Esophagus squamous epithelium (tissue), 5 donors: ENCODE measurements at regions not wholly inside any gene's neighbourhood (a gene's known extent, or its start where the extent isn't known, plus 50 kb on each side); places are given as distances from the start of the nearest gene placed in this dataset.

ENCODE experiments used
- DNase-seq: peaks from one replicate; lab custom pipeline; 2025; lab: John Stamatoyannopoulos, UW
- H3K27ac ChIP-seq, 4 donors: fragments of 200-600 bp; sonication (generic); one replicate each; pipeline ENCODE4 v1.5.1; 2016 to 2019; ENCODE audit warnings: mild to moderate bottlenecking in 1 of 4
- H3K27me3 ChIP-seq, 4 donors: fragments of 200-600 bp; sonication (generic); 1 replicate in 3 of 4; 2 replicates in 1 of 4; pipeline versions ENCODE4 v1.5.1 to v1.6.0; 2017 to 2021; ENCODE audit warnings: antibody characterized with exemption in 1 of 4
- H3K36me3 ChIP-seq, 3 donors: fragments of 200-600 bp; sonication (generic); one replicate each; pipeline ENCODE4 v1.5.1; 2016 to 2019
- H3K4me1 ChIP-seq, 3 donors: fragments of 200-600 bp; sonication (generic); one replicate each; pipeline ENCODE4 v1.5.1; 2017 to 2019
- H3K4me3 ChIP-seq, 4 donors: fragments of 200-600 bp; sonication (generic); 1 replicate in 3 of 4; 2 replicates in 1 of 4; pipeline ENCODE4 v1.5.1; 2016 to 2019; ENCODE audit warnings: mild to moderate bottlenecking in 2 of 4, moderate library complexity in 1 of 4
- H3K9me3 ChIP-seq, 3 donors: fragments of 200-600 bp; sonication (generic); one replicate each; pipeline ENCODE4 v1.5.1; 2016 to 2019
- POLR2A ChIP-seq, 4 donors: fragments of 450-650 bp; IDR thresholded peaks; one replicate each; pipeline ENCODE4 v1.6.1; 2017; ENCODE audit warnings: antibody characterized with exemption in 4 of 4, mild to moderate bottlenecking in 4 of 4, moderate library complexity in 3 of 4
- WGBS, 2 donors: methylation state at CpG; one replicate each; pipeline ENCODE4 v1.1.5; 2018; 5-methylcytosine and 5-hydroxymethylcytosine counted together
- intact Hi-C: fragments of 100-400 bp; cut with DNase I; formaldehyde crosslinking; loops from one replicate; pipeline ENCODE4 v1.15.0; 2022
- TF ChIP-seq, protein P1 (sequence below), 6 experiments: fragments of 450-650 bp in 4 of 6; fragments of 200-600 bp in 2 of 6; sonication (generic) in 2 of 6; IDR thresholded peaks; one replicate each; pipeline ENCODE4 v1.5.1; 2016 to 2019; ENCODE audit warnings: antibody characterized with exemption in 6 of 6, mild to moderate bottlenecking in 4 of 6, moderate library complexity in 4 of 6
- donor health status: DM: yes; HTN: yes; CAD: no.

DNA sequence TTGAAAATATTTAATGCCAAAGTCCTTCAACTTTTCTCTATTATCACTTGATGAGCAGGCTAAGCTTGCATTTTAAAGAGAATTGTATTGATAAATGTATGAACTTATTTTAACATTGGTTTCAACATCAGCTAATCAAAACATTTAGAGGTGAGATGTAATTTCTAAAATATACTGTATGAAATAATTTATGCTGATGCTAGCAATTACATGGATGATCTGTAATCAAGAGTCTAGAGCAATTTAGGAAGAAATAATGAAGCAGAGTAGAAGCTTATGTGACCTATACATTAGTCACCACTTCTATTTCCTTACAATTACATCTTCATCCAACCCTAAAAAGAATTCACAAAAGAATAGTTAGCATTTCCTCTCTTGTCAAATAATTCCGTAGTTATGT lies 226.8 kb downstream of the KLHL4 start:
- no peak for DNase-seq
- Histone ChIP-seq H3K27ac (no peak overlapping the region), H3K9me3 (no peaks in the 10 kb centered on the region), H3K27me3 (no peaks in the 10 kb centered on the region), H3K4me3 (no peak overlapping the region), H3K36me3 (no peaks in the 10 kb centered on the region), H3K4me1 (no peaks in the 10 kb centered on the region)
- intact Hi-C loops = no loop called here
- WGBS, 2 donors = 53 to 87% methylated on average over 1 of the region's 1 CpG
- no peak for TF ChIP-seq POLR2A (IDR thresholded peaks at IDR 0.05)

GRCh38 chrX:87755493-87755892 lies 237.9 kb downstream of the KLHL4 start:
- no peak for DNase-seq
- Histone ChIP-seq H3K27ac (no peak overlapping the region), H3K36me3 (no peaks in the 10 kb centered on the region), H3K9me3 (no peaks in the 10 kb centered on the region), H3K4me1 (no peaks in the 10 kb centered on the region), H3K4me3 (no peak overlapping the region), H3K27me3 (no peaks in the 10 kb centered on the region)
- 52 to 68% methylated on average over 4 to 5 of the region's 5 CpGs for WGBS, 2 donors
- no peak for TF ChIP-seq POLR2A (IDR thresholded peaks at IDR 0.05)
- TF ChIP-seq, protein P1, sequence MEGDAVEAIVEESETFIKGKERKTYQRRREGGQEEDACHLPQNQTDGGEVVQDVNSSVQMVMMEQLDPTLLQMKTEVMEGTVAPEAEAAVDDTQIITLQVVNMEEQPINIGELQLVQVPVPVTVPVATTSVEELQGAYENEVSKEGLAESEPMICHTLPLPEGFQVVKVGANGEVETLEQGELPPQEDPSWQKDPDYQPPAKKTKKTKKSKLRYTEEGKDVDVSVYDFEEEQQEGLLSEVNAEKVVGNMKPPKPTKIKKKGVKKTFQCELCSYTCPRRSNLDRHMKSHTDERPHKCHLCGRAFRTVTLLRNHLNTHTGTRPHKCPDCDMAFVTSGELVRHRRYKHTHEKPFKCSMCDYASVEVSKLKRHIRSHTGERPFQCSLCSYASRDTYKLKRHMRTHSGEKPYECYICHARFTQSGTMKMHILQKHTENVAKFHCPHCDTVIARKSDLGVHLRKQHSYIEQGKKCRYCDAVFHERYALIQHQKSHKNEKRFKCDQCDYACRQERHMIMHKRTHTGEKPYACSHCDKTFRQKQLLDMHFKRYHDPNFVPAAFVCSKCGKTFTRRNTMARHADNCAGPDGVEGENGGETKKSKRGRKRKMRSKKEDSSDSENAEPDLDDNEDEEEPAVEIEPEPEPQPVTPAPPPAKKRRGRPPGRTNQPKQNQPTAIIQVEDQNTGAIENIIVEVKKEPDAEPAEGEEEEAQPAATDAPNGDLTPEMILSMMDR (IDR thresholded peaks at IDR 0.05) = no peak
- intact Hi-C loops = no loop called here

DNA sequence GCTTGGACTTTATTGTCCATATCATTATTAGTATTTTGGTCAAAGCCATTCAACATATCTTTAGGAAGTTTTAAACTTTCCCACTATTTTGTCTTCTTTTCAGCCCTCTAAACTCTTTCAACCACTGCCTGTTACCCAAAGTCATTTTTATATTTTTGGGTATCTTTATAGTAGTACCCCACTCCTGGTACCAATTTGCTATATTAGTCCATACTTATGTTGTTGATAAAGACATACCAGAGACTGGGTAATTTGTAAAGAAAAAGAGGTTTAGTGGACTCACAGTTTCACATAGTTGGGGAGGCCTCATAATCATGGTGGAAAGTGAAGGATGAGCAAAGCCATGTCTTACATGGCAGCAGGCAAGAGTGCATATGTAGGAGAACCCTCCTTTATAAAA lies 271.4 kb downstream of the KLHL4 start:
- intact Hi-C loops = no loop called here
- no peak for TF ChIP-seq POLR2A (IDR thresholded peaks at IDR 0.05)
- TF ChIP-seq, protein P1 (IDR thresholded peaks at IDR 0.05) = no peak
- Histone ChIP-seq H3K4me3 (no peak overlapping the region), H3K27me3 (no peaks in the 10 kb centered on the region), H3K36me3 (no peaks in the 10 kb centered on the region), H3K9me3 (peaks cover 0 to 10% (median 0%) of the 10 kb centered on the region in 3 donors), H3K27ac (no peak overlapping the region), H3K4me1 (no peaks in the 10 kb centered on the region)
- DNase-seq = no peak

GRCh38 chrX:87798039-87798438 lies 280.4 kb downstream of the KLHL4 start:
- H3K27me3 ChIP-seq = no peaks in the 10 kb centered on the region
- no peaks in the 10 kb centered on the region for H3K9me3 ChIP-seq
- DNase-seq = no peak
- TF ChIP-seq, protein P1 (IDR thresholded peaks at IDR 0.05) = no peak
- TF ChIP-seq POLR2A (IDR thresholded peaks at IDR 0.05) = no peak
- no peaks in the 10 kb centered on the region for H3K36me3 ChIP-seq
- intact Hi-C loops = no loop called here
- no peak overlapping the region for H3K4me3 ChIP-seq
- H3K4me1 ChIP-seq = no peaks in the 10 kb centered on the region
- no peak overlapping the region for H3K27ac ChIP-seq

DNA sequence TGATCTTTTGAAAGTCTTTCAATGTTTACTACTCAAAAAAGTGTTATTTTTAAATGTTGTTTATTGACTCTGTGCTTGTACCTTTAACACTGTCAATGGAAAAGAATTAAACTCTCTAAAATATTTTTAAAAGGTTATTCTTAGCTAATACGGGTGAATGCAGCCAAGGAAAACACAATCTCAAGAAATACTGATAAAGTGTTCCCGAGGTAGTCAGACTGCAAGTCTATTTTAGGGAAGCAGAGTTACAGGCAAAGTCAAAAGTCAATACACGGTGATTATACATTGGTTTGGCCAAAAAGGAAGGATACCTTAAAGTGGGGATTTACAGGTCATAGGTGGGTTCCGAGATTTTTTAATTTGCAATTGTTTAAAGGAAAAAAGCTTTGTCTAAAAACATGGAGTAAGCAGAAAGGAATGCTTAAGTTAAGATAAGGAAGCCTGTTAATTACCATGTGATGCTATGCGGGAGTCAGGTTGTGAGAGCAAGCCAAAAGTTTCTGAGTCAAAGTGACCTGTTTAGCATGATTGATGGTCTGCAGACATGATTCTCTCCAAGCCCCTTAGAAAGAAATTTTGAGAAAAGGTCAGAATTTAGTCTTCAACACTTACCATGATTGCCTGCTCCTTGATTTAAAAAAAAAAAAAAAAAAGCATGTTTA lies 288.4 kb downstream of the KLHL4 start:
- Histone ChIP-seq H3K36me3 (no peaks in the 10 kb centered on the region), H3K27me3 (no peaks in the 10 kb centered on the region), H3K27ac (no peak overlapping the region), H3K4me3 (no peak overlapping the region), H3K4me1 (no peaks in the 10 kb centered on the region), H3K9me3 (no peaks in the 10 kb centered on the region)
- intact Hi-C loops = no loop called here
- 21 to 39% methylated on average over 5 of the region's 5 CpGs for WGBS, 2 donors
- TF ChIP-seq, protein P1 (IDR thresholded peaks at IDR 0.05) = no peak
- TF ChIP-seq POLR2A (IDR thresholded peaks at IDR 0.05) = no peak
- DNase-seq = no peak
